ENCODE measurements at regions not wholly inside any gene's neighbourhood (a gene's known extent, or its start where the extent isn't known, plus 50 kb on each side); places are given as distances from the start of the nearest gene placed in this dataset.

DNA sequence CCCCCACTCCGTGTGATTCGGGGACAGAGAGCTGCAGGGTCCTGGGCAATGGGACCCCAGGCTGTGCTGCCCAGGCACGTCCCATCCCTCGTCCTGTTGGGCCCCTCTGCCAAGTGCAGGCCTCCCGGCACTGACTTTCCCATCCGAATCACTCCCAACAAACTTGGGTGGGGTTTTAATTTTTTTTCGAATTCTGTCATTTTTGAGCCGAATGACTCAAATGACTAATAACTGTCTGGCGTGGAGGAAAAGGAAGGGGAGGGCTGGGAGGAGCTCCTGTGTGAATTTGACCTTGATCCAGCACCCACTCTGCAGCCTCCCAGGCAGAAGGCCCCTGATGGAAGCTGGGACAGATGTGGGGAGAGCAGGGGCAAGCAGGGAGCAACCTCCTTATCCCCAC is 1173.2 kb downstream of the BRD1 start:
- no peaks in the 10 kb centered on the region for H3K36me3 ChIP-seq (ENCODE audit: control insufficient read depth, insufficient read depth, low read length)
- no peaks in the 10 kb centered on the region for H3K27me3 ChIP-seq (replicated peaks; ENCODE audit: control insufficient read depth, insufficient read depth, low read length)
- no peak for TF ChIP-seq CTCF (IDR thresholded peaks at IDR 0.05; ENCODE audit: insufficient read depth, low read length, poor library complexity, severe bottlenecking)
- H3K4me3 ChIP-seq (replicated peaks; ENCODE audit: low read depth, low read length): no peak overlapping the region
- DNase-seq (ENCODE audit: extremely low read depth, insufficient read length): no peak

DNA sequence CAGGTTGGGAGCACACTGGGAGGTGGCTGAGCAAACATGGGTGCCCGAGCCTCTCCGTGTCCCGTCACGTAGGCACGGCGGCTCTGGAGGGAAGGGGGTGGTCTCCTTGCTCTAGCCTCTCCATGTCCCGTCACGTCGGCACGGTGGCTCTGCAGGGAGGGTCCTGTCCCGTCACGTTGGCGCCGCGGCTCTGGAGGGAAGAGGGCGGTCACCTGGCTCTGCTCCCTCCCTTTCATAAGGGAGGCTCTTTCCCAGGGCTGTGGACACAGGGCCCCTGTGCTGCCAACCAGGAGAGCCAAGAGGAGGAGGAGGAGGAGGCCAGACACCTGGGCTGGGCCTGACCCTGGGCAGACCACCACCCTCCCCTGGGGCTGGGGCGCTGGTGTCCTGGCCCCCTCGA is 1173.7 kb downstream of the BRD1 start:
- Histone ChIP-seq H3K4me3 (replicated peaks; ENCODE audit: low read depth, low read length) (no peak overlapping the region), H3K27me3 (replicated peaks; ENCODE audit: control insufficient read depth, insufficient read depth, low read length) (no peaks in the 10 kb centered on the region), H3K36me3 (ENCODE audit: control insufficient read depth, insufficient read depth, low read length) (no peaks in the 10 kb centered on the region)
- no peak for TF ChIP-seq CTCF (IDR thresholded peaks at IDR 0.05; ENCODE audit: insufficient read depth, low read length, poor library complexity, severe bottlenecking)
- DNase-seq (ENCODE audit: extremely low read depth, insufficient read length): no peak

DNA sequence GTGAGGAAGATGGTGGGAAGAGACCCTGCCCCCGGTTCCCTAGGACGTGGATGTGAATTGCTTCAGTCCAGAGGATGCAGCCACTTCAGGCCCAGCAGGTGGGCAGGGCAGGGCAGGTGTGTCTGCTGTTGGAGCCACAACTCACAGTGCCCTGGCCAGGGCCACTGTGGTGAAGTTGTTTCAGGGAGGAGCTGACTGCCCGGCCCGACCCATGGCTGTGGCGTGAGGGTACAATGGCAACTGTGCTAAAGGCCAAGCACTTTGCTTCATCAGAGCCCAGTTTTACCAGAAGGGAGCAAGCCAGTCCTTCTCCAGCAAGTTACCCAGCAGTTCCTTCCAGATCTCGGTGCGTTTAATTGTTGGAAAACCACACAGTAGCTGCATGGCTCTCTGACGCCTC is 1174.4 kb downstream of the BRD1 start:
- no peak for TF ChIP-seq CTCF (IDR thresholded peaks at IDR 0.05; ENCODE audit: insufficient read depth, low read length, poor library complexity, severe bottlenecking)
- no peak for DNase-seq (ENCODE audit: extremely low read depth, insufficient read length)
- no peaks in the 10 kb centered on the region for H3K36me3 ChIP-seq (ENCODE audit: control insufficient read depth, insufficient read depth, low read length)
- H3K27me3 ChIP-seq (replicated peaks; ENCODE audit: control insufficient read depth, insufficient read depth, low read length): no peaks in the 10 kb centered on the region
- no peak overlapping the region for H3K4me3 ChIP-seq (replicated peaks; ENCODE audit: low read depth, low read length)

GRCh38 chr22:48652796-48653195 is 1174.9 kb downstream of the BRD1 start:
- TF ChIP-seq CTCF (IDR thresholded peaks at IDR 0.05; ENCODE audit: insufficient read depth, low read length, poor library complexity, severe bottlenecking): no peak
- no peaks in the 10 kb centered on the region for H3K27me3 ChIP-seq (replicated peaks; ENCODE audit: control insufficient read depth, insufficient read depth, low read length)
- no peak for DNase-seq (ENCODE audit: extremely low read depth, insufficient read length)
- no peaks in the 10 kb centered on the region for H3K36me3 ChIP-seq (ENCODE audit: control insufficient read depth, insufficient read depth, low read length)
- no peak overlapping the region for H3K4me3 ChIP-seq (replicated peaks; ENCODE audit: low read depth, low read length)

GRCh38 chr22:48651981-48652538 is 1175.6 kb downstream of the BRD1 start:
- no peak for TF ChIP-seq CTCF (IDR thresholded peaks at IDR 0.05; ENCODE audit: insufficient read depth, low read length, poor library complexity, severe bottlenecking)
- no peak for DNase-seq (ENCODE audit: extremely low read depth, insufficient read length)
- Histone ChIP-seq H3K4me3 (replicated peaks; ENCODE audit: low read depth, low read length) (no peak overlapping the region), H3K27me3 (replicated peaks; ENCODE audit: control insufficient read depth, insufficient read depth, low read length) (no peaks in the 10 kb centered on the region), H3K36me3 (ENCODE audit: control insufficient read depth, insufficient read depth, low read length) (no peaks in the 10 kb centered on the region)
